Heart left ventricle (tissue), 16 donors: ENCODE measurements at regions not wholly inside any gene's neighbourhood (a gene's known extent, or its start where the extent isn't known, plus 50 kb on each side); places are given as distances from the start of the nearest gene placed in this dataset.
A peak's percentile ranks its signal among the peaks of the same experiment; 100 is the strongest.

Experiments
- ATAC-seq, 4 donors: fragments of 200-7000 bp; cut with Tn5 transposase; one replicate each; pipeline ENCODE4 v1.9.1; 2020 to 2022; ENCODE audit warnings: moderate library complexity in 4 of 4, mild to moderate bottlenecking in 3 of 4, moderate number of reproducible peaks in 1 of 4
- DNase-seq, 5 donors: peaks; one replicate each; pipeline ENCODE4 v3.0.0-alpha.2; 2020
- H3K27ac ChIP-seq, 12 donors: fragments of 200-600 bp; sonication (generic) in 4 of 12; one replicate each; pipeline versions ENCODE4 v1.5.0 to v1.8.0; 2016 to 2022; ENCODE audit warnings: mild to moderate bottlenecking in 2 of 12
- H3K27me3 ChIP-seq, 9 donors: fragments of 200-600 bp; sonication (generic) in 2 of 9; one replicate each; pipeline versions ENCODE4 v1.5.1 to v1.8.0; 2016 to 2022; ENCODE audit warnings: mild to moderate bottlenecking in 3 of 9
- H3K36me3 ChIP-seq, 9 donors: fragments of 200-600 bp; sonication (generic) in 2 of 9; one replicate each; pipeline versions ENCODE4 v1.5.0 to v1.8.0; 2018 to 2022; ENCODE audit warnings: mild to moderate bottlenecking in 2 of 9
- H3K4me1 ChIP-seq, 12 donors: fragments of 200-600 bp; sonication (generic) in 4 of 12; one replicate each; pipeline versions ENCODE4 v1.5.0 to v1.8.0; 2016 to 2022; ENCODE audit warnings: mild to moderate bottlenecking in 3 of 12
- H3K4me3 ChIP-seq, 12 donors: fragments of 200-600 bp; sonication (generic) in 4 of 12; one replicate each; pipeline versions ENCODE4 v1.5.0 to v1.8.0; 2017 to 2022; ENCODE audit warnings: mild to moderate bottlenecking in 9 of 12, moderate library complexity in 4 of 12
- H3K9me3 ChIP-seq, 12 donors: fragments of 200-600 bp; sonication (generic) in 4 of 12; one replicate each; pipeline versions ENCODE4 v1.5.0 to v1.8.0; 2016 to 2022; ENCODE audit warnings: mild to moderate bottlenecking in 1 of 12
- CTCF ChIP-seq, 12 donors: fragments of 200-600 bp; sonication (generic) in 4 of 12; IDR thresholded peaks; one replicate each; pipeline versions ENCODE4 v1.5.0 to v1.8.0; 2018 to 2022; ENCODE audit warnings: antibody characterized with exemption in 12 of 12, mild to moderate bottlenecking in 5 of 12
- POLR2A ChIP-seq, 2 donors: fragments of 450-650 bp; IDR thresholded peaks; one replicate each; pipeline ENCODE4 v1.6.1; 2017; ENCODE audit warnings: antibody characterized with exemption in 2 of 2, mild to moderate bottlenecking in 2 of 2, moderate library complexity in 2 of 2
- WGBS, 4 donors: extraction: QIAGEN DNeasy Blood & Tissue Kit in 2 of 4; methylation state at CpG; one replicate each; pipeline versions ENCODE4 v1.1.5 to v1.1.7; 2013 to 2018; 5-methylcytosine and 5-hydroxymethylcytosine counted together
- intact Hi-C, 10 donors: fragments of 100-400 bp; cut with DNase I; formaldehyde crosslinking; loops; one replicate each; pipeline versions ENCODE4 v1.11.1 to v1.14.2; 2022
- donor health status: ischemic (EF 13 %, LVEDD 7.1; RV severe dilation, severe dysfunction).
- donor health status: healthy with polysubstance abuse.
- donor health status: DM: no; HTN: yes; CAD: no.
- donor health status: DM: no; HTN: no; CAD: no.
- donor health status: ischemic (EF 25% LVEDD 6.9; RV normal size, moderate dysfunction).
- donor health status: ischemic (EF 25% LVEDD 5.7; RV mildly dilated, moderate dysfunction).
- donor health status: healthy.
- donor health status: DM: yes; HTN: yes; CAD: no.
- donor health status: ischemic (EF 35%, LVEDD 5.7; RV mildly dilated, moderate dysfunction).
- donor health status: nonischemic (EF 11% LVEDD 7.7; RV severe dilation, severe dysfunction).
- donor health status: DM: yes; HTN: yes; CAD: no.
- donor health status: PGD.
- donor health status: ischemic (EF 29% LVEDD 5.4; RV normal size, mild dysfunction).
- donor health status: nonischemic (EF 23%, LVEDD 6.1; RV moderate dilation, normal function).

GRCh38 chr14:89041257-89041582 is 216.8 kb downstream of the TTC8 start:
- no peaks in the 10 kb centered on the region for H3K36me3 ChIP-seq
- peaks cover 0 to 6% (median 0%) of the 10 kb centered on the region in 12 donors for H3K9me3 ChIP-seq
- intact Hi-C loops = loop anchor here (2.0 to 10.0 kb wide), 24 partner anchors 121 to 876 kb away; partner anchors contain the start of gene FOXN3 (in 6 of the 10)
- DNase-seq = peak in 1 of 5 donors; percentile 5
- 26 to 46% (median 37%) methylated on average over 8 of the region's 8 CpGs for WGBS, 4 donors
- TF ChIP-seq POLR2A (IDR thresholded peaks at IDR 0.05) = no peak
- no peak for TF ChIP-seq CTCF (IDR thresholded peaks at IDR 0.05)
- peaks cover 0 to 17% (median 8%) of the 10 kb centered on the region in 12 donors for H3K4me1 ChIP-seq
- H3K27me3 ChIP-seq = no peaks in the 10 kb centered on the region
- peak overlapping the region; percentile 51 to 88 (median 72) for H3K27ac ChIP-seq
- peak overlapping the region in 9 of 12 donors; percentile 35 to 63 (median 53) for H3K4me3 ChIP-seq
- peak in 1 of 4 donors; percentile 9 for ATAC-seq

GRCh38 chr14:89042021-89042420 is 217.6 kb downstream of the TTC8 start:
- intact Hi-C loops = loop anchor here (5.0 to 10.0 kb wide), 18 partner anchors 120 to 875 kb away; partner anchors contain the start of gene FOXN3 (in 5 of the 10)
- Histone ChIP-seq H3K27ac (no peak overlapping the region), H3K4me3 (no peak overlapping the region), H3K4me1 (peaks cover 0 to 17% (median 8%) of the 10 kb centered on the region in 12 donors), H3K27me3 (no peaks in the 10 kb centered on the region), H3K36me3 (no peaks in the 10 kb centered on the region), H3K9me3 (peaks cover 0 to 6% (median 0%) of the 10 kb centered on the region in 12 donors)
- TF ChIP-seq POLR2A (IDR thresholded peaks at IDR 0.05) (no peak), CTCF (IDR thresholded peaks at IDR 0.05) (no peak)
- peak in 1 of 5 donors; percentile 0 for DNase-seq
- WGBS, 4 donors = 88 to 97% (median 95%) methylated on average over 1 of the region's 1 CpG
- no peak for ATAC-seq

- no peak overlapping the region for H3K4me3 ChIP-seq
- no peaks in the 10 kb centered on the region for H3K27me3 ChIP-seq
- no peak for TF ChIP-seq POLR2A (IDR thresholded peaks at IDR 0.05)
- no peak for TF ChIP-seq CTCF (IDR thresholded peaks at IDR 0.05)
- WGBS, 4 donors = 82 to 87% (median 85%) methylated on average over 5 of the region's 5 CpGs
- H3K9me3 ChIP-seq = peaks cover 0 to 10% (median 0%) of the 10 kb centered on the region in 12 donors
- DNase-seq (no peak), ATAC-seq (no peak)
- no peaks in the 10 kb centered on the region for H3K4me1 ChIP-seq
- H3K27ac ChIP-seq = no peak overlapping the region
- intact Hi-C loops = no loop called here
- no peaks in the 10 kb centered on the region for H3K36me3 ChIP-seq
Observed at GRCh38 chr14:89053303-89053702, 228.9 kb downstream of the TTC8 start.

GRCh38 chr14:89056394-89056793 is 231.9 kb downstream of the TTC8 start:
- DNase-seq = no peak
- Histone ChIP-seq H3K27ac (no peak overlapping the region), H3K9me3 (peaks cover 0 to 8% (median 0%) of the 10 kb centered on the region in 12 donors), H3K4me1 (no peaks in the 10 kb centered on the region), H3K4me3 (no peak overlapping the region), H3K27me3 (no peaks in the 10 kb centered on the region), H3K36me3 (no peaks in the 10 kb centered on the region)
- WGBS, 4 donors = 85 to 93% (median 91%) methylated on average over 4 of the region's 4 CpGs
- ATAC-seq = no peak
- intact Hi-C loops = no loop called here
- TF ChIP-seq CTCF (IDR thresholded peaks at IDR 0.05) (no peak), POLR2A (IDR thresholded peaks at IDR 0.05) (no peak)
